ENCODE measurements at regions not wholly inside any gene's neighbourhood (a gene's known extent, or its start where the extent isn't known, plus 50 kb on each side); places are given as distances from the start of the nearest gene placed in this dataset.

DNA sequence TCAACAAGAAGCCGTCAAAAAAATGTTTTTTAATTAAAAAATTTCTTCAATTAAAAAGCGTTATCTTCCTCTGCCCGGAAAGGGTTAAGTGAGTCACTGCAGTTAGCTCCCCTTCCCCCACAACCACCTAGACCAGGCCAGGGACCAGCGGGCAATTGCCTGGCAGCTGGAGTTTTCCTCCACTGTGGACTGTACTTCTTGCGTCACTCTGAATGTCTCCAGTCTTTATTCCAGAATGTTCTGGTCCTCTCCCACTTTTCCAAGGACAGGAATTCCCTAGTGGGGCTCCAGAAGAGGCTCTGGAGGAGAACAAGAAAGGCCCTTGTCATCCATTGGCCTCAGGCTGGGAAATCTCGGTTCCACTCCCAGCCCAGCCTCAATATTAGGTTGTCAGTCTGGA lies 114.0 kb downstream of the C9orf50 start:
- DNase-seq (ENCODE audit: extremely low read depth in 1 of 2, low read depth in 1 of 2), result no peak

DNA sequence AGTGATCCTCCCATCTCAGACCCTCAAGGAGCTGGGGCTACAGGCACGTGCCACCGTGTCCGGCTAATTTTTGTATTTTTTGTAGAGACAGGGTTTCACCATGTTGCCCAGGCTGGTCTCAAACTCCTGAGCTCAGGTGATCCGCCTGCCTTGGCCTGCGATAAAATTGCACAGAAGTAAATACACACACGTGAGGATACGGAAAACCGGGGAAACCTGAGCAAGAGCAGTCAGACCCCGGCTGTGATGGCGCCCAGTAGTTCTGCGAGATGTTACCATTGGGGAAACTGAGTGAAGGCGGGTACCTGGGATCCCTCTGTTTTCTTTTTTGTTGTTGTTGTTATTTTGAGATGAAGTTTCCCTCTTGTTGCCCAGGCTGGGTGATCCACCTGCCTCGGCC lies 114.9 kb downstream of the C9orf50 start:
- DNase-seq (ENCODE audit: extremely low read depth in 1 of 2, low read depth in 1 of 2), result no peak

DNA sequence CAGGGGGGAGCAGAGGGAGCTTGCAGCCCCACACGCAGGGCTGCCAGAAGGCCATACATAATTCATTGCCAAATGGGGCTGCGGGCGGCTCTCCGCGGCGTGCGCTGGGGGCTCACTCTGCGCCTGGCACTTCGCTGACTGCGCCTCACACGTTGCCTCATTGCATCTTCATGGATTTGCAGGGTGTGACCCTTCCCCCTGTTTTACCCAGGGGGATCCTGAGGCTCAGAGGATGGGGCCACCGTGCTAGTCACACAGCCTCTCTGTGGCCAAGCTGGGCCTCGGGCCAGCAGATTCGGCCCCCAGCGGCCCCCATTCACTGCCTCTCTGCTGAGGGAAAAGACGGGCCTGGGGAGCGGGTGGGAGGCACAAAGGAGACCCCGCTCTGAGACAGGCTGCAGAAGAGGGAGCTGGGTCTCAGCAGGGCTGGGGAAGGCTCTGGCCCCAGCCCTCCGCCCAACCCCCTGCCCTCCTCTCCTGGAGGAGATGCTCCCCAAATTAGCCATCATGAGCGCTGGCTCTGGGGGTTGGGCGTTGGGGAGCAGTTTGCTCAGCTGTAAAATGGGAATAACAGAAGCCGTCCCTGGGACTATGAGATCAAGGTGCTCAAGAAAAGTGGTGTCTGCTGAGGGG lies 115.5 kb downstream of the C9orf50 start:
- DNase-seq (ENCODE audit: extremely low read depth in 1 of 2, low read depth in 1 of 2), result no peak

DNA sequence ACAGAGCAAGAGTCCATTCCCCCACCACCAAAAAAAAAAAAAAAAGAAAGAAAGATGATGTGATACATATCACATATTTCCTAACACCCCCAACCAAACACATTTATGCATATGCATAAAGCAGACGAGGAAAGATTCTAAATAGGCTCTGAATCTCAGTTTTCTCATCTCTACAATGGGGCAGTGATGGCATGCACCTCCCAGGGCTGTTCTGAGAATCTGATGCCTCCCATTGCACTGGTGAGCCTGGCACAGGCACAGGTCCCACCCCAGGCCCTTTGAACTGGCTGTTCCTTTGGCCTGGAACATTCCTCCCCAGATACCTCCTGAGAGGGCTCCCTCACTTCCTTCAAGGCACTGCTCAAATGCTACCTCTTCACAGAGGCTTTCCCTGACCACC lies 116.5 kb downstream of the C9orf50 start:
- DNase-seq (ENCODE audit: extremely low read depth in 1 of 2, low read depth in 1 of 2), result no peak

DNA sequence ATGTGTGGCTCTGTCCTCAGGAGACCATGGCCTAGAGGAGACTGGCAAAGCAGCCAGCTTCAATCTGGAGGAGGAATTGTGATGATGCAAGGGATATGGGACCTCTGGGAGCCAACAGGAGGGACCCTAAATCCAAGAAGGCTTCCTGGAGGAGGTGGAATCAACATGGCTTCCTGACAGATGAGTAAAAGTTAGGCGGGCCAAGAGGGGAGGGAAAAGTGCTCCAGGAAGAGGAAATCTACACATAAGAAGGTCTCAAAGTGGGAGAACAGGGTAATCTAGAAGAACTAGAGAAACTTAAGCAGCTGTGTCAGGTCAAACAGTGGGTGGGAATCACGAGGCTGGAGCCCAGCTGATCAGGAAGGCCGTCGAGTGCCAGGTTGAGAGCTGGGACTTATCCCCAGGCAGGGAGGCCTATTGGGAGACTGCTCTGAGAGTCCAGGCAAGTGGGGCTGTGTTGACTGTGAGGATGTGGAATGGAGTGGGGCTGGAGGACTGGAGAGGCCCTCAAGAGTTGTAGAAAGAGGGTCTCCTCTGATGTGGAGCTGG lies 119.1 kb downstream of the C9orf50 start:
- DNase-seq (ENCODE audit: extremely low read depth in 1 of 2, low read depth in 1 of 2), result no peak

DNA sequence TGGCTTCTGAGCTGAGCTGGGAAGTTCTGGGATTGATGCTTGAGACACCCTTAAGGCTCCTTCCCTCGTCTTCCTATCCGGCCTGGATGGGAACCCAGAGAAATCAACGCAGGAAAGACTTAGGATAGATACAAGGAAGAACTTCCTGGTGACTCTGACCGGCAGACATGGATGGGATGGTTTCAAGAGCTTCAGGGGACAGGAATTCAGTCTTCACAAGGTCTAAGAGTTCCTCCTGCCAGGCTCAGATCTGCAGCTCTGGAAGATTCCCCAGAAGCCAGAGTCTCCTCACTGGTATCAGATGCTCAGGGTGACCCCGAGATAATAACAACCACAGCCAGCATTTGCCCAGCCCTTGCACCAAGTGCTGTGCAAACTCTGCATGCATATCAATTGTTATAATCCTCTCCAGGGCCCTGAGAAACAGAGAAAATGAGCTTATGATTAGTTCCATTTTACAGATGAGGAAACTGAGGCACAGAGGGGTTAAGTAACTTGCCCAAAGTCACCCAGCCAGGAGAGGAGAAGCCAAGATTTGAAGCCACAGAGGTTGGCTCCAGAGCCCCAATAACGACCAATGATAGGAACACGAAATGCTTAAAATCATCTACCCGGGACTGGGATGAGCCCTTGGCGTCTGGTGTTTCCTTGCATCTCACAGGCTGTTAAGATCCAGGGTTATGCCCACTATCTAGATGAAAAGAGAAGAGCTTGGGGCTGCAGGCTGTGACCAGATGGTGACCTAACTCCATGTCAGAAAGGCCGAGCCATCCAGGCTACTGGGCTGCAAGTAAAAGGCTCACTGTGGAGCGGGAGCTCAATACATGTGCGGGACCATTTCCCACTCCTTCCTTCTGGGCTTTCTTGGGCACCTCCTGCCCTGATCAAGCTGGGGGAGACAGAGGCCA lies 119.8 kb downstream of the C9orf50 start:
- no peak for DNase-seq (ENCODE audit: extremely low read depth in 1 of 2, low read depth in 1 of 2)

DNA sequence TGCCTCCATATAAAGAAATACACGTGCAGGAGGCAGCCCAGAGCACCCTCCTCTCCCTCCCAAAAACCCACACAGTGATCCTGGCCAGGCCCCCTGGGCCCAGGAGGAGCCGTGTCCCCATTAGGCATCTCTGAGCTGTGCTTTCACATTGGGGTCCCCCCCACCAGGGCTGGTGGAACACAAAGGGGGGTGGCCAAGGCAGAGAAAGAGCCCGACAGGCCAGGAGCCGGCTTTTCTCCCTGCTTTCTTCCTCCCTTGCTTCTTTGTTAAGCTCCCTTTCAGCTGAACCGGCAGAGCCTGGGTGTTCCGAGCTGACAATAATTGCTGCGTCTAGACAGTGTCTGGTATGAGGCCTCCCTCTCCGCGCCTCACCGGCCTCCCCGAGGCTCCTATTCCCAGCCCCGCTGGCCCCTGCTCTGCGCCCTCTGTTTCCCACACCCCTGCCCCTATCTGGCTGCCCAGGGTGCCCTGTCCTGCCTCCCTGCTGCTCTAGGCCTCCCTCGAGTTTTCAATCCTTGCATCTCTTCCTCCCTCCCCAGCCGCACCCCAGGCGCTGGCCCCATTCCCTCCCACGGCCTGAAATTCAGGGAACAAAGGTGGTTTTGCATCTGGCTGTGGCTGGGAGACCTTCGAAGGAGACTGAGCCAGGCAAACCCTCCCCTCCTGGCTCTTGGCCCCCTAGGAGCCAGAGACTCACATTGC lies 120.6 kb downstream of the C9orf50 start:
- DNase-seq (ENCODE audit: extremely low read depth in 1 of 2, low read depth in 1 of 2), result no peak

DNA sequence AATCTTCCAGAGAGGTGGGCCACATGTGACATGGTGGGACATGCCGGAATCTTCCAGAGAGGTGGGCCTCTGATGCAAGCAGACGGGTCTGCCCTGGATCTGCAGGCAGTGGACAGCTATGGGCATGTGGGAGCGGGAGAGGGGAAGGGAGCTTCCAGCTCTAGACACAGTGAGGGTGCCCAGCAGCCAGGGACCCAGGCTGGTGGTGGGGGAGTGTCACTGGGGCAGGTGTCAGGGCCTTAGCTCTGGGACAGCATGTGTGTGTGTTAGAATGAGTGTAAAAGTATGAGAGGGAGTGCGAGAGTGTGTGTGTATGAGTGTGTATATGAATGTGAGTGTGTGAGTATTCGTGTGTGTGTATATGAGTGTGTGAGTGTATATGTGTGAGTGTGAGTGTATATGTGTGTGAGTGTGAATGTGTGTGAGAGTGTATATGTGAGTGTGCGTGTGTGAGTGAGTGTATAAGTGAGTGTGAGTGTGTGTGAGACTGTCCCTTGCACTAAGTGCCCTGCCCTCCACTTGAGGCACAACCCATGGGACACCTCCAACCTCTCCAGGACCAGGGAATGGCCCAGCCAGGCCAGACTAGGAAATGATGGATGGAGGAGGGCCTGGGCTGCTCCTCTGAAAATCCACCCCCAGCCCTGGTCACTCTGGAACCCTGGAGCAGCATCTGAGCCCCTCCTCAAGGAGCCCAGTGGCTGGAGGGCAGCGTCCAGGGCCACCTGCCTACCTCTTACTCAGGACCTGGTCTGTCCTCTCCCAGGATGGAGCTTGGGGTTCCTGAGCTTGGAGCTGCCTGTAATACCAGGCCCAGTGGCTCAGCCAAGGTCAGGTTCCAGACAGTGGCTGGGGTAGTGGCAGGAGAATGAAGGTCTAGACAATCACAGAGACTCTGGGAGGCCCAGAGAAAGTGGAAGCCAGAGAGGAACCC lies 122.2 kb downstream of the C9orf50 start:
- DNase-seq (ENCODE audit: extremely low read depth in 1 of 2, low read depth in 1 of 2), result no peak

DNA sequence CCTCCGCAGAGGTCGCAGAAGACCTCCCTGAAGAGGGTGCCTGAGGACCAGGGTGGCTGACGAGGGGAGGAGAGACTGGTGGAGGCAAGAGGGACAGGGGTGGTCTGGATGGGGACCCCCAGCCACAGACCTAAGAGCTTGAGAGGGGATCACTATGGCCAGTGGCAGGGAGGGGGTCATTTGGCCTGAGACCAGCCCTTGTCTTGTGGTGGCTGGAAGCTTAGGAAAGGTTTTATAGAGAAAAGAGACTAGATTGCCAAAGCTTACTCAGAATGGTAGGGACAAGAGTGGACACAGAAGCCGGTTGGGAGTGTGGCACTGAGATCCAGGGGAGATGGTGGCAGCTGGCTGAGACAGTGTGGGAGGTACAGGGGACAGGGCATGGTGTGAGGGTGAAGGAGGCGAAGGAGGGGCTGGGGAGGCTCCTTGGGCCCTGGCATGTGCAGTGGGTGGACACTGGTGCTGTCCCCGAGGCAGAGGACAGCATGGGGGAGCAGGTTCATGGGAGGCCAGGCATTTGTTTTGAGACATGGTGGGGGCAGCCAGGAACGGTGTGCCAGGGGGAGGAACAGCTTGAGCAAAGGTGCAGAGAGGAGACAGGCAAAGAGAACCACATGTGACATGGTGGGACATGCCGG lies 123.0 kb downstream of the C9orf50 start:
- DNase-seq (ENCODE audit: extremely low read depth in 1 of 2, low read depth in 1 of 2), result no peak

DNA sequence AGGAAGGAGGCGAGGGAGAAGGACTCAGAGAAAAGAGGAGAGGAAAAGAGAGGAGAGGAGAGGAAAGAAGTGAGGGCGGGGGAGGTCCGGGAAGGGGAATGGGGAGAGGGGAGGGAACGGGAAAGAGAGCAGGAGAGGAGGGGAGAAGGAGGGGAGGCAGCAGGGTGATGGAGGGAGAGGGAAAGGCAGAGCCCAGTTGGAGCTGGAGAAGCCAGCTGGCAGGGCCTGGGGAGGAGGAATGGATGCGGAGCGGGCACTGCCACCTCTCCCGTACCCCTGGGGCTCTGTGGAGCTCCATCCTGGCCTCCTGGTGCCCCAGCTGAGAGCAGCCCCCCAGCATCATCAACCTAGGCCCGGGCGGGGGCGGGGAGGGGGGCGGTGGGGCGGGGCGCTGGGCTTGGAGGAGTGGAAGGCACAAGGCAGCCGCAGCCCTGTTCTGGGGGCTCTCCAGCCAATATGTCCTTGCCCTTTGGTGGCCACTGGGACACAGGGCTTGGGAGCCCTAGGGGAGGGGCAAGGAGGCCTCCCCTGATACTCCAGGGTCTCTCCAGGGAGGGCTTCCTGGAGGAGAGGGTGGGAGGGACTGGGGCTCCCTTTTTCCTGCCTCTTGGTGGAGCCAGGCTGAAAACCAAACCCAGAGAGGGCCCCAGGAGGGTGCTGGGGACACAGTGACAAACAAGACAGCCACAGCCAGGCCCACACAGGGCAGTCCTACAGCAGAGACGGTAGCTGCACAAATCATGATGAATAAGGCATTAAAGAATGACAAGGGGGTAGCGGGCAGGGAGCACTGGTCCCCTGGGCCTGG lies 123.7 kb downstream of the C9orf50 start:
- no peak for DNase-seq (ENCODE audit: extremely low read depth in 1 of 2, low read depth in 1 of 2)

DNA sequence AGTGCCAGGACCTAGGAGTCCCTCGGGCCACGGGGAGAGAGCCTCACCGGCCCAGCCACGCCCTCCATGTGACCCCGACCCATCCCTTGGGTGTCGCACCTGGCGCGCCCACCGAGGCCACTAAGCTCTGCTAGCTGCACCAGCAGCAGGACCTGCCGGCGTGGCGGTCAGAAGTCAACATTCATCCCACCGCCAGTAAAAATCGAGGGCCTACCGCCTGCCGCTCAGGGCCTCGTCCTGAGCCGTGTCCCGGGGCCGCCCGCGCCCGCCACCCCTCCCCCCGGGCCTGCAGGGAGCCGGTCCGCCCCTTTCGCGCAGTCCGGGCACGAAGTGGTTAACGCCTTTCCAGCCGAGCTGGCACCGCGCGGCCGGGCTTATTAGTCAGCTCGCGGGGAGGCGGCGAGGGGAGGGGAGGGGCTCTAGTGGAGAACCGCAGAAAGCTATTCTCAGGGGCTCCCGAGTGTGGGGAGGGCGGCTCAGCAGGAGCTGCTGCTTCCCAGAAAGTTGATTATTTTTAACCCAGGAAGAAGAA lies 124.4 kb downstream of the C9orf50 start:
- DNase-seq (ENCODE audit: extremely low read depth in 1 of 2, low read depth in 1 of 2), result peak; percentile 62 to 77

DNA sequence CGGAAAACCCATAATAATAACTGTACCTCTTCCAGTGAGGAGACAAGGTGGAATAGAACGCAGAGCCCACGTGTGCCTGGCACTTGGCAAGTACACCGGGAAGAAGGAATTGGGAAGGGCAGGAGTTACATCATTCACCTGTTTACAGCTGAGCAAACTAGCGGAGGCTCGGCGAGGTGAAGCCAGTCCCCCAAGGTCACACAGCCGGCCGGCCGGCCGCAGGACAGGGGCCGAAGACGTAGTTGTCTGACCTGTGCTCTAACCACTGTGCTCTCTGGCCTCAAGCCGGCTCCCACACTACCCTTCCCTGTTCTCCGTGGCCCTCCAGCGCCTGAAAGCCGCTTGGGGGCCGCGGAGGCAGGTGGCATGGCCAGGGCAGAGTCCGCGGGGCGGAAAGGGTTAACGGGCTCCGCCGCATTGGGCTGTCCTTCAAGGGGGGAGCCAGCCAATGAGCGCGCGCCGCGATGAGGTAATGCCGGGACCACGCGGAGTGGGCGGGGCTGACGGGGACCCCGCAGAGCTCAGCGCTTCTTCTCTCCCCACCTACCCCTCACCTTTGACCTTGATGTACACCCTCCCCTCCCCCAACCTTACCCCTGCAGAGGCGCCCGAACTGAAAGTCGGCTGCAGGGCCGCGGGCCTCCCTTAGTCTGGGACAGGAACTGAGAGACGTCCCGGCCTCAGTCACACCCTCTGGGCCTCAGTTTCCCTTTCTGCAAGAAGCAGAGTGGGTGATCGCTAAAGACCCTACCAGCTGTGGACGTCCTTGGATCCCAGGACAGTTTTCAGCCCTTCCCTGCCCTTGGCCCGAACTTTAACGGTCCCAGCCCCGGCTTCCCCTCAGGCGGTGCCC lies 125.1 kb downstream of the C9orf50 start:
- DNase-seq (ENCODE audit: extremely low read depth in 1 of 2, low read depth in 1 of 2), result peak; percentile 65 to 73

DNA sequence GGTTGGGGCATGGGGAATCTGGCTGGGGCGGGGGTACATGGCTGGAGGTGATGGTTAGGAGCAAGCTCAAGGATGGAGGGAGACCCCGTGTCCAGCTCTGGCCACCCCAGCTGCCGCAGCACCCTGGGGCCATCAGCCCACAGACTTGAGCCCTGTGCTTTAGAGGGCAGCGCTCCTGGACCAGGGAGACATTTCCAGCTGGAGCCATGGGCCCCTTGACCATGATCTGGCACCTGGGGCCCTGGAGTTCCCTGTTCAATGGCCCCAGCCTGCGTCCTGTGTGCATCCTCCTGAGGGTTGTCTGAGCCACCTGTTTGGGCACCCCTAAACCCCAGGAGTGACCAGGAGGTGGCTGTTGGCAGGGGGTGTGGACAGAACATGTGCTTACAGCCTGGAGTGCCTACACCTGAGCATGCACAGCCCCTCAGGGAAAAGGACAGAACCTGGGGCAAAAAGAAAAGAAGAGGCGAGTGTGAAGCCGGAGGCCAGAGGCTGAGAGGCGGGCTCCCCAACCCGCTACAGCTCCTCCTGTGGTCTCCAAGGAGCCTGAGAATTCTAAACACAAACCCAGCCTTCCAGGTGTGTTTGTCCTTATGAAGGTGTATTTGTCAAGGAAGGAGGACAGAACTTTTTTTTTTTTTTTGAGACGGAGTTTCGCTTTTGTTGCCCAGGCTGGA lies 126.7 kb downstream of the C9orf50 start:
- no peak for DNase-seq (ENCODE audit: extremely low read depth in 1 of 2, low read depth in 1 of 2)

DNA sequence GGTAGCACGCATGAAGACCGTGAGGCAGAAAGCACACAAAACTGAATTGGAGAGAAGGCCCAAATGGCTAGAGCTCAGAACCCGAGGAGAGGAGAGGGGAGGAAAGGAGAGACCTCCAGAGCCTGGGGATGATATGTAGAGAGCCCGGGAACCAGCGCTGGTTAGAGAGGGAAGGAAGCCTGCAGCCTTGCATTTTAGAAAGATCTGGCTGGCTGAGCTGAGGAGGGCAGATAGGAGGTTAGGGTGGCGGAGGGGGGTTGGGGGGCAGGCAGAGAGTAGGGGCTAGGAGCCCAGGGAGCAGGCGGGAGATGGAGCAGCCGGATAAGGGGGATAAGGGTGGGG lies 127.2 kb downstream of the C9orf50 start:
- no peak for DNase-seq (ENCODE audit: extremely low read depth in 1 of 2, low read depth in 1 of 2)

DNA sequence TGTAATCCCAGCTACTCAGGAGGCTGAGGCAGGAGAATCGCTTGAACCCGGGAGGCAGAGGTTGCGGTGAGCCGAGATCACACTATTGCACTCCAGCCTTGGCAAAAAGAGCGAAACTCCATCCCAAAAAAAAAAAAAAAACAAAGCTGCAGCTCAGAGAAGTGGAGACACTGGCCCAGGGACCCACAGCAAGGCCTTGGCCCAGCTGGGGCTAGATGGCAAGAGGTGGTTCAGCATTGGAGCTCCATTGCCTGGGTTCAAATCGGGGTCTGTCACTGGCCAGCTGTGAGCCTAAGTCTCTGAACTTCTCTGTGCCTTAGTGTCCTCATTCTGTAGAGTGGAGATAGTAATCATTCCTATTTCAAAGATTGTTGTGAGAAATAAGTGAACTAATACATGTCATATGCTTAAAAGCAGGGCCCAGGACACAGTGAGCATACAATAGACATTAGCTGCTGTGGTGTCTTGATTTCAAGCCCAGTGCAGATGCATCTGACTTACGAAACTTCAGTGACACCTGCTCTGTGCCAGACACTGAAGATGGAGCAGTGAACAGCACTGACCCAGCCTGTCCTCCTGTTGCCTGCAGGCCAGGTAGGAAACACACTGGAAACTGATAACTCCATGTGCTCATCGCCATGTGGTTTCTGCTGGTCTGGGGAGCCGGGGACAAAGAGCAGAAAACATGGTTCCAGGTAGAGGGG lies 127.7 kb downstream of the C9orf50 start:
- DNase-seq (ENCODE audit: extremely low read depth in 1 of 2, low read depth in 1 of 2), result no peak

DNA sequence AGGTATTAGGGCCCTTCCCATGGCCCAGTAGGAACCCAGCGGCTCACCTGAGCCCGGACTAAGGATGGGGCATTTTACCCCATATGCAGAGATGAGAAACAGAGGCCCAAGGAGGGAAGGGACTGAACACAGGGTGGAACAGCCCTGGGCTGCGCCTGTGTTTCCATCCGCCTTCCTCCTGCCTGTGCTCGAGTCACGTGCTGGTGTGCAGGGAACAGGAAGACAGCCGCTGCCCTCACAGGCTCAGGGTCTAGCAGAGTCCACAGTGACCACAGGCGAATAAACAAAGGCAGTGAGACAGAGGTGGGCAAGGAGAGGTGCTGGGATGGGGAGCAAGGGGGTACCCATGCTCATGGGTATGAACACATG lies 129.4 kb downstream of the C9orf50 start:
- DNase-seq (ENCODE audit: extremely low read depth in 1 of 2, low read depth in 1 of 2), result no peak
